ENCODE measurements at regions not wholly inside any gene's neighbourhood (a gene's known extent, or its start where the extent isn't known, plus 50 kb on each side); places are given as distances from the start of the nearest gene placed in this dataset.
A peak's percentile ranks its signal among the peaks of the same experiment; 100 is the strongest.

- H3K4me3 ChIP-seq (ENCODE audit: low read depth, low read length): no peak overlapping the region
- DNase-seq (ENCODE audit: low read depth): no peak
These were observed 878.5 kb downstream of the PCDH18 start for GRCh38 chr4:136653640-136654406.

- DNase-seq (ENCODE audit: low read depth): no peak
- H3K4me3 ChIP-seq (ENCODE audit: low read depth, low read length): no peak overlapping the region
These were observed 880.4 kb downstream of the PCDH18 start for GRCh38 chr4:136651932-136652331.

- DNase-seq (ENCODE audit: low read depth): no peak
- H3K4me3 ChIP-seq (ENCODE audit: low read depth, low read length): no peak overlapping the region
These were observed 881.0 kb downstream of the PCDH18 start for GRCh38 chr4:136651278-136651667.

DNA sequence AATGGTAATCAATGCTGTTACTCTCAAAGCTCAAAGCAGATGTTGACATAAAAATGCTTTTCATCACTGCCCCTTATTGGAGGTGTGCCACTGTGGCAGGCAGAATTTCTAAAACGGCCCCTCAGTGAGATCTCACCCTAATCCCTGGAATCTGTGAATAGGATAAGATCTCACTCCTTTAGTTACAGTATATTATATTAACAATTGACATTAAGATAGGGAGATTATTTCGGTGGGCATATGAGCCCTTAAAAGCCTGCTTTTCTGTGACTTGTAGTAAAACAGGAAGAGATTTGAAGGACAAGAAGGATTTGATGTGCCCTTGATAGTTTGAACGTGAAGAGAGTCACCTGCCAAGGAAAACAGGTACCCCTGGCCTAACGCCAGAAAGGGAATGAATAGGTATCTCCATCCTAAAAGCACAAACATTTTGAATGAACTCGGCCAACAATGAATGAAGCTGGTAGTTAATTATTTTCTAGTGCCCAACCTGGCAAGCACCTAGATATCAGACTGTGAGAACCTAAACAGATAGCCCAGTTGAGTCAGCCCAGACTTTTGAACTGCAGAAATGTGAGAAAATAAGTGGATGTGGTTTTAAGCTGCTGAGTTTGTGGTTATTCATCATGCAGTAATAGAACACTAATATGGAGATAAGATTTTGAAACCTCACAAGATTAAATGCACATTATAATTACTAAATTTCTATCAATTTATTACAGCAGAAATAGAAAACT is 881.6 kb downstream of the PCDH18 start:
- peak; percentile 2 for DNase-seq (ENCODE audit: low read depth)
- no peak overlapping the region for H3K4me3 ChIP-seq (ENCODE audit: low read depth, low read length)

DNA sequence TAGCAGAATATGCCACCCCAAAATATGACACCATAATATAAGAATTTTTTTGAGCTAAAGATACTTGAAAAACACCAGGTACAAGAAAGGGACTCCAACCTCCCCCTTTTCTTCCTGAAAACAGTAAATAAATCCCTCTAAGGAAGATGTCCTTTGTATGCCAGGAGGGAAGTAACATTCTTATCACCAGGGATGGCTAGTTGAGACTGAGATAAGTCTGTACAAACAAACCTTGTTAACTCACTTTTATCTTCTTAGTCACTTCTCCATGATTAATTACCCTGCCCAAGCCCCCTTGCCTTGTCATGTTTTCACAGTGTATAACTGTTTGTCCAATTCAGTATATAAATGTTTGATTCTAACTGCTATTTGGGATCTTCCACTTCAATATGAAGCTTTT is 888.0 kb downstream of the PCDH18 start:
- no peak for DNase-seq (ENCODE audit: low read depth)
- H3K4me3 ChIP-seq (ENCODE audit: low read depth, low read length): no peak overlapping the region

GRCh38 chr4:136643416-136643815 is 888.9 kb downstream of the PCDH18 start:
- no peak for DNase-seq (ENCODE audit: low read depth)
- H3K4me3 ChIP-seq (ENCODE audit: low read depth, low read length): no peak overlapping the region

GRCh38 chr4:136637071-136637777 is 895.1 kb downstream of the PCDH18 start:
- DNase-seq (ENCODE audit: low read depth): no peak
- H3K4me3 ChIP-seq (ENCODE audit: low read depth, low read length): no peak overlapping the region

GRCh38 chr4:136636155-136636554 is 896.1 kb downstream of the PCDH18 start:
- no peak for DNase-seq (ENCODE audit: low read depth)
- no peak overlapping the region for H3K4me3 ChIP-seq (ENCODE audit: low read depth, low read length)

GRCh38 chr4:136634121-136634520 is 898.2 kb downstream of the PCDH18 start:
- H3K4me3 ChIP-seq (ENCODE audit: low read depth, low read length): no peak overlapping the region
- DNase-seq (ENCODE audit: low read depth): no peak

DNA sequence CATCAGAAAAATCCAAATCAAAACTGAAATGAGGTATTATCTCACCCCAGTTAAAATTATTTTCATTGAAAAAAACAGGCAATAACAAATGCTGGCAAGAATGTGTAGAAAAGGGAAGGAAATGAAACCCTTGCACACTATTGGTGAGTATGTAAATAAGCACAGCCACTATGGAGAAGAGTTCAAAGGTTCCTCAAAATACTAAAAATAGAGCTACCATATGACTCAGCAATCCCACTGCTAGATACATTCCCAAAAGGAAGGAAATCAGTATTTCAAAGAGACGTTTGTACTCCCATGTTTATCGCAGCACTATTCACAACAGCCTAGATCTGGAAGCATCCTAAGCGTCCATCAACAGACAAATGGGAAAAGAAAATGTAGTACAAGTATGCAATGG is 932.4 kb downstream of the PCDH18 start:
- no peak overlapping the region for H3K4me3 ChIP-seq (ENCODE audit: low read depth, low read length)
- DNase-seq (ENCODE audit: low read depth): no peak

GRCh38 chr4:136590440-136590839 is 941.9 kb downstream of the PCDH18 start:
- no peak for DNase-seq (ENCODE audit: low read depth)
- H3K4me3 ChIP-seq (ENCODE audit: low read depth, low read length): no peak overlapping the region

GRCh38 chr4:136583567-136583966 is 948.7 kb downstream of the PCDH18 start:
- no peak overlapping the region for H3K4me3 ChIP-seq (ENCODE audit: low read depth, low read length)
- no peak for DNase-seq (ENCODE audit: low read depth)

DNA sequence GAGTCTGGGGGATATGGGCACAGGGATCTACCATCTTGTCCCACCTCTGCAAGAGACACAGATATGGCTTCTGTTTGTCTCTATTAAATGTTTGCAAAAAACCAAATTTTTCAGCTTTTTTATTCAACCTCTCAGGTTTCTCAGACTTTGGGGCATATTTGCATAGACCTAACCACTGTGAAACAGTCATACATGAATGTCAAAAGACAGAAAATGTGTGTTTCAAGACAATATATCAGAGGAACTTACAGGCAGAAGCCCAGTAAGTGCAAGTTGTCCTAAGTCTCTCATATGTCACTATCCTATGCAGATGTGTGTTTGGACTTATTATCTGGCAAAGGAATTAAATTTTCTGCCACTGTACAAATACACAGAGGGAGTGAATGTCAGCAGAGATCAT is 951.2 kb downstream of the PCDH18 start:
- DNase-seq (ENCODE audit: low read depth): no peak
- H3K4me3 ChIP-seq (ENCODE audit: low read depth, low read length): no peak overlapping the region

DNA sequence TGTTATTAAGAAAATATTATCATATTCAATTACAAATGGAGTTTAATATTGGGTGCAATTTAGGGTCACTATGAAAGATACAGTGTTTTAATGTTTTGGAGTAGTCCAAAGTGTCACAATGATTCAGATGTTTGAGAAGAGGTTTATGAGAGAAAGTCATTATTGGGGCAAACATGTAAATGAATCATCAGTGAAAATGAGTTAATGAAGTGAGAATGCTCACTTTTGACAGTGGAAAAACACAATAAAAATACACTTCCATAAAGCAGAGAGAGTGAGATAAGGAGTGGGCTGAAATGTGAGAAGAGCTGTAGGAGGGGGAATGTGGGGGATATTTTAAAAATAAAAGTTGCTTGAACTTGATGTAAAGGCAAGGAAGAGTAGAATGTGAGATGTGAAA is 957.1 kb downstream of the PCDH18 start:
- no peak overlapping the region for H3K4me3 ChIP-seq (ENCODE audit: low read depth, low read length)
- DNase-seq (ENCODE audit: low read depth): no peak

GRCh38 chr4:136573460-136573859 is 958.8 kb downstream of the PCDH18 start:
- DNase-seq (ENCODE audit: low read depth): no peak

GRCh38 chr4:136571315-136571714 is 961.0 kb downstream of the PCDH18 start:
- no peak for DNase-seq (ENCODE audit: low read depth)
- no peak overlapping the region for H3K4me3 ChIP-seq (ENCODE audit: low read depth, low read length)

More at GRCh38 chr4:136573460-136573859, 958.8 kb downstream of the PCDH18 start:
- H3K4me3 ChIP-seq (ENCODE audit: low read depth, low read length): no peak overlapping the region

GRCh38 chr4:136562834-136563233 is 969.5 kb downstream of the PCDH18 start:
- no peak overlapping the region for H3K4me3 ChIP-seq (ENCODE audit: low read depth, low read length)
- peak; percentile 36 for DNase-seq (ENCODE audit: low read depth)

DNA sequence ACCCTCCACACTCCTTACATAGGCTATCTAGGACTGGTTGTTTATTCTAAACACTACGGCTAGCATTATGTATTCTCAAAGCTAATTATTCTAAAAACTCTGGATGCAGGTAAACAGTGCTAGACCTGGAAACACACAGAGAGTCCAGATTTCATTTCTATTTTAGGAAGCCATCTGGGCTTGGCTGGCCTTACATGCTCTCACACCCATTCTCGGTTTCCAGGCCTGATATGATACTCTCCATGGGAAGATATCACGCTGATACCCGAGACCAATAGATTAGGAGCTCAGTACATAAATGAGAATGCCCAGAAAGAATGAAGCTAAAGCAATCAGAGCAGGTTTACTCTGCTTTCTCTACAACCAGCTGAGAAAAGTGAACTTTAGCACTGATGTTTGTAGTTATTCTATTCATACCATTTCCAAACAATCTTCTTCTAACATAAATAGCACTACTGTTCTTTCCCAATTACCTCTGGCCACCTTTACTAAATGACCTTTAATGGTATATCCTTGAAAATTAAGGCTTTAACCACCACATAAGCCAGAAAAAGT is 973.3 kb downstream of the PCDH18 start:
- DNase-seq (ENCODE audit: low read depth): no peak
- no peak overlapping the region for H3K4me3 ChIP-seq (ENCODE audit: low read depth, low read length)

DNA sequence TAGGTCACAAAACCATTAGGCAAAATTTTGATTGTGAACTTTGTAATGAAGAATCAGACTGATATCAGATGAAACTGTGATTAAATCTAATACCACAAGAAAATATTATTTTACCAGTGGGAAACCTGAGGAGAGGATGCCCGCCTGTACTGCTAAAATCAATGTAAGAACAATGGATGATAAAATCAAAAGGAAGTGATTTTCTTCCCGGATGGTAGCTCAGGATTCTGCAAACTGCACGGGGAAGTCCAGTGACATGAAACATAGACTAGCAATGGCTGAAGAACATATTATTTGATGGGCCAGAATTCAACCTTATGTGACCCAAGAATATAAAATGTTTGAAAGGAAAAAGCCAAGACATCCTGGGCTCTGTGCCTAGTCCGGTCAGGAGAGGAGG is 974.9 kb downstream of the PCDH18 start:
- DNase-seq (ENCODE audit: low read depth): no peak
- H3K4me3 ChIP-seq (ENCODE audit: low read depth, low read length): no peak overlapping the region

DNA sequence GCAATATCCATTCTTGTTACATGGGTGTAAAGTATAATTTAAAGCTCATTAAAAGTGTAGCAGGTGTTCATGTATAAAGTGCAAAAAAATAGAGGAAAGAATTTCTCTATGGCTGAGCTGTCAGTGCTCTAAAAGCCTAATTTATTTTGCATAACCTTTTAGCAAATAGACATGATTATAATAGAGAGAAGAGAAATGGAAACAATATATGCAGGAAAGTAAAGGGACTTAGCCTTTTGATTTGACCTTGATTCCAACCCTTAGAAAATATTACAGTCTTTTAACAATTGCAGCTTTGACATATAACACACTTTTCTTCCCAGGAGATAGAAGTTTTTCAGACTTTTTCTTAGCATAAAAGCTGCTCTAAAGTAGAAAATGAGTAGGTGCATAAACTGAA is 978.3 kb downstream of the PCDH18 start:
- DNase-seq (ENCODE audit: low read depth): no peak
- H3K4me3 ChIP-seq (ENCODE audit: low read depth, low read length): no peak overlapping the region
